GM21360 (cell line): ENCODE measurements at regions not wholly inside any gene's neighbourhood (a gene's known extent, or its start where the extent isn't known, plus 50 kb on each side); places are given as distances from the start of the nearest gene placed in this dataset.
"Not testable (repeated sequence)": the region's sequence is repeated elsewhere in the genome, so short reads cannot be mapped to it uniquely, and the experiment has no call there.

Experiments used
- ATAC-seq: cut with Tn5 transposase; IDR thresholded peaks from one replicate; pipeline ENCODE4 v1.9.1; 2021; ENCODE audit warnings: mild to moderate bottlenecking, moderate library complexity; ENCODE audit not compliant: unreplicated experiment

- ATAC-seq: no peak
Observed at GRCh38 chr2:53381271-53381670, 386.3 kb upstream of the CHAC2 start.

- no peak for ATAC-seq
Observed at GRCh38 chr2:53379547-53379946, 388.1 kb upstream of the CHAC2 start.

GRCh38 chr2:53378791-53379190 is 388.8 kb upstream of the CHAC2 start:
- no peak for ATAC-seq

DNA sequence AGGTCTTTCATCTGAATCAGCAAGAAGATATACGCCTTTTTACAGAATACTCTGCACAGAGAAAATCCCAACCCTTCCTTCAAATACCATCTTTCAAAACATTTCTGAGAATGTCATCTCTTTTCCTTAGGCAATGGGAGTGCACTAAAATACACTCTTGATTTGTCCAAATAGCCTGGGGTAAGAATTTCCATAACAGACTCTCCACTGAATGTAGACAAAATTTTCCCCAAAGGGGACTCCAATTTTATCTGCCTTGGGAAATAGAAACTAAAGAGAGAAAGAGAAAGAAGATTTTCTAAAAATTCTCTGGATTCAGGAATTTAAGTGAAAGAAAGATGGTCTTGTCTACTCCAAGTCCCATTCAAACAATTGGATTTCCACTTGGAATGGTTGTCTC is 394.5 kb upstream of the CHAC2 start:
- ATAC-seq: no peak

DNA sequence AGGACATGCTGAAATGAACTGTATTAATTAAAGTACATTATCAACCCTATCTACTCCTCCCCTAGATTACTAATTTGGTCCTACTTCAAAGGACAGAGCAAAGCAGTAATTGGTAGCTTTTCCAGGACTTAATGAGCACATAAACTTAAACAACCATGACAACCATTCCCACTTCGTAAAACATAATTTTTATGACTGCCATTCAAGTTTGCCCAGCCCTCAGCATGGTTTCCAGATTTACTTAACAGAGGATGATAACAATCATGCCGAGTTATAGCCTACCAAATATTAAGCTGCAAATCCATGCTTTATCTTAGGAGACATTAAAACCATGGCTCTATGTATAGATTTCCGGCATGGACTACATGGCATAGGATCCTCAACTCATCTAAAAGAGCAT is 401.1 kb upstream of the CHAC2 start:
- ATAC-seq: no peak

- ATAC-seq: no peak
Observed at GRCh38 chr2:53362934-53363333, 404.7 kb upstream of the CHAC2 start.

GRCh38 chr2:53356291-53356905 is 411.2 kb upstream of the CHAC2 start:
- ATAC-seq: no peak

DNA sequence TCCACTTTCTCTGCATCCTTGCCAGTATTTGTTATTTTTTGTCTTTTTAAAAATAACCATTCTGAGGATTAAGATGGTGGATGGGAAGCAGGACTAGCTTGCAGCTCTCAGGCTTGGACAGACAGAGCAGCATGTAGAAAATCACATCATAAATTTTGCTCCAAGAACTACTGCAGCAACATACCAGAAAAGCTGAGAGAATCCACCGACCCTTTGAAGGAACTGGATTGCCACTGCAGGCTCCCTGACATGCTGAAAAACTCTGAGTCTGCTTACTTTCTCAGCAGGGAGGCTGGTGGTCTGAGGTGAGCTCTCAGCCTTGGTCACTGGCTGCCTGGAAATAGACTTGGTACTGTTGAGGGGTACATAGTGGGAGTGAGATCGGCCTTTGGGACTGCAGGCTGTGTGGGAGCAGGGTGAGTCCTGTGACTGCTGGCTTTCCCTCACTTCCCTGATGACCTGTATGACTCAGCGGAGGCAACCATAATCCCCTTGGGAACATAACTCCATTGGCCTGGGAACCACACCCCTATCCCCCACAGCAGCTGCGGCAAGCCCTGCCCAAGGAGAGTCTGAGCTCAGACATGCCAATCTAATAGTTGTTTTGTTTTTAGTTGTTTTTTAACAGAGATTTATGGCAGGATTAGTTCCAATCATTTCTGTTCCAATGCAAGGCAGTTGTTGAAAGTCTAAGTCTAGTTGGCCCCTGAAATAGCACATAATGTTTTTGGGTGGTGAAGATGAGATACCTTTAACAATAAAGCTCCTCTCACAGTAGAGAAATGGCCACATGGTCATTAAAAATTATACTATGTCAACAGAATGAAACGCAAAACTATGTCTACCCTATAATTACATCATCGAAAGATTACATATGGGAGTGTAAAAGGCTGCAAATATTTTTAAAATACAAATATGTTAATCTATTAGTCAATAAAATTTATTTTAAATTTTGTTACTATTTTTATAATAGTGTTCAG is 414.2 kb upstream of the CHAC2 start:
- no peak for ATAC-seq

DNA sequence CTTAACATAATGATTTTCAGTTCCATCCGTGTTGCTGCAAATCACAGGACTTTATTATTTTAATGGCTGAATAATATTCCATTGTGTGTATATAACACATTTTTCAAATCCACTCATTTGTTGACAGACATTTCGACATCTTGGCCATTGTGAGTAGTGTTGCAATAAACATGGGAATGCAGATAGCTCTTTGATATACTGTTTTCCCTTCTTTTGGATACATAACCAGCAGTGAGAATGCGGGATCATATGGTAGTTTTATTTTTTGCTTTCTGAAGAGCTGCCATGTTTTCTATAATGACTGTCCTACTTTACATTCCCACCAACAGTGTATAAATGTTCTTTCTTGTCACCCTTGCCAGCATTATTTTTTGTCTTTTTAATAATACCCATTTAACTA is 420.3 kb upstream of the CHAC2 start:
- ATAC-seq: no peak

DNA sequence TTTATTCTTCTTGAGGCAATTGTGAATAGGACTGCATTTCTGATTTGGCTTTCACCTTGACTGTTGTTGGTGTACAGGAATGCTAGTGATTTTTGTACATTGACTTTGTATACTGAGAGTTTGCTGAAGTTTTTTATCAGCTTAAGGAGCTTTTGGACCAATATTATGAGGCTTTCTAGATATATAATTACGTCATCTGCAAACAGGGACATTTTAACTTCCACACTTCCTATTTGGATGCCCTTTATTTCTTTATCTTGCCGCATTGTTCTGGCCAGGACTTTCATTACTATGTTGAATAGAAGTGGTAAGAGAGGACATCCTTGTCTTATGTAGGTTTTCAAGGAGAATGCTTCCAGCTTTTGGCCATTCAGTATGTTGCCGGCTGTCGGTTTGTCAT is 425.4 kb upstream of the CHAC2 start:
- no peak for ATAC-seq

GRCh38 chr2:53334610-53335009 is 433.0 kb upstream of the CHAC2 start:
- no peak for ATAC-seq

GRCh38 chr2:53331667-53332066 is 435.9 kb upstream of the CHAC2 start:
- ATAC-seq: no peak

DNA sequence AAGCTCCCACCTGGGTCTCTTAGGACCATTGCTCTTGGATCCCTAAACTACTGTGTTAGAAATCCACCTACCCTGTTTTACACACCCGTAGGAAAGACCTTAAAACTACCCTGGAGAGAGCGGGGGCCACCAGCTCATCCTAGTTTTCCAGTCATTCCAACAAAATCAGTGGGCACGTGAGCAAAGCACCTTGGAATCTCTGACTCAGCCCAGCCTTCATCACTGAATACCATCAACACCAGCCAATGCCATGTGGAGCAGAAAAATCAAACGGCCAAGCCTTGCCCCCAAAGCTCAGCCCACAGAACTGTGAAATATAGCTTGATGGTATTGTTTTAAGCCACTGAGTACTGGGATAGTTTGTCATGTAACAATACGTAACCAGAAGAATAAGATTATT is 449.7 kb upstream of the CHAC2 start:
- no peak for ATAC-seq

- ATAC-seq: no peak
Observed at GRCh38 chr2:53315149-53315548, 452.5 kb upstream of the CHAC2 start.

- no peak for ATAC-seq
Observed at GRCh38 chr2:53314718-53315117, 452.9 kb upstream of the CHAC2 start.

GRCh38 chr2:53313644-53314043 is 454.0 kb upstream of the CHAC2 start:
- not testable (repeated sequence) for ATAC-seq

DNA sequence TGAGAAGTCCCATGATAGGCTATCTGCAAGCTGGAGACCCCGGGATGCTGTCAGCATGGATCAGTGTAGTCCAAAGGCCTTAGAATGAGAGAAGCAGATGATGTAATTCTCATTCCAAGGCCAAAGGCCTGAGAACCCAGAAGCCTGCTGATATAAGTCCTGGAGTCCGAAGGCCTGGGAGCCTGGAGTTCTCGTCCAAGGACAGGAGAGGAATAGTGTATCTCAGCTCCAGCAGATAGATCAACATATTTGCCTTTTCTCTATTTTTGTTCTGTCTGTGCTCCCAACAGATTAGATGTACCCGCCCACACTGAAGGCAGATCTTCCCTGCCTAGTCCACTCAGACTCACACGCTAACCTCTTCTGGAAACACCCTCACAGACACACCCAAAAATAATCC is 454.9 kb upstream of the CHAC2 start:
- no peak for ATAC-seq

GRCh38 chr2:53312181-53312580 is 455.4 kb upstream of the CHAC2 start:
- ATAC-seq: no peak

GRCh38 chr2:53303012-53303578 is 464.5 kb upstream of the CHAC2 start:
- no peak for ATAC-seq

- no peak for ATAC-seq
Observed at GRCh38 chr2:53302455-53302854, 465.1 kb upstream of the CHAC2 start.

GRCh38 chr2:53289309-53290006 is 478.1 kb upstream of the CHAC2 start:
- ATAC-seq: no peak
